Skeletal muscle satellite cell (primary cell): ENCODE measurements at regions not wholly inside any gene's neighbourhood (a gene's known extent, or its start where the extent isn't known, plus 50 kb on each side); places are given as distances from the start of the nearest gene placed in this dataset.
"Not testable (repeated sequence)": the region's sequence is repeated elsewhere in the genome, so short reads cannot be mapped to it uniquely, and the experiment has no call there.

Source experiments
- H3K27me3 ChIP-seq: 2 replicates; pipeline ENCODE4 v1.7.0; 2013; ENCODE audit warnings: low read length; ENCODE audit not compliant: control insufficient read depth, insufficient read depth
- H3K36me3 ChIP-seq: 2 replicates; pipeline ENCODE4 v1.7.0; 2013; ENCODE audit warnings: mild to moderate bottlenecking, control low read depth, low read length; ENCODE audit not compliant: insufficient read depth
- H3K4me1 ChIP-seq: 2 replicates; pipeline ENCODE4 v1.7.0; 2013; ENCODE audit warnings: low read length; ENCODE audit not compliant: control insufficient read depth, insufficient read depth
- H3K4me2 ChIP-seq: 2 replicates; pipeline ENCODE4 v1.7.0; 2013; ENCODE audit warnings: mild to moderate bottlenecking, low read length
- H3K4me3 ChIP-seq: 2 replicates; pipeline ENCODE4 v1.7.0; 2013; ENCODE audit warnings: low read length
- H3K9ac ChIP-seq: 2 replicates; pipeline ENCODE4 v1.7.0; 2013; ENCODE audit warnings: mild to moderate bottlenecking, low read depth, low read length, moderate library complexity
- H3K9me3 ChIP-seq: replicated peaks from 2 replicates; pipeline ENCODE4 v1.7.0; 2013; ENCODE audit warnings: mild to moderate bottlenecking, control low read depth, low read length

DNA sequence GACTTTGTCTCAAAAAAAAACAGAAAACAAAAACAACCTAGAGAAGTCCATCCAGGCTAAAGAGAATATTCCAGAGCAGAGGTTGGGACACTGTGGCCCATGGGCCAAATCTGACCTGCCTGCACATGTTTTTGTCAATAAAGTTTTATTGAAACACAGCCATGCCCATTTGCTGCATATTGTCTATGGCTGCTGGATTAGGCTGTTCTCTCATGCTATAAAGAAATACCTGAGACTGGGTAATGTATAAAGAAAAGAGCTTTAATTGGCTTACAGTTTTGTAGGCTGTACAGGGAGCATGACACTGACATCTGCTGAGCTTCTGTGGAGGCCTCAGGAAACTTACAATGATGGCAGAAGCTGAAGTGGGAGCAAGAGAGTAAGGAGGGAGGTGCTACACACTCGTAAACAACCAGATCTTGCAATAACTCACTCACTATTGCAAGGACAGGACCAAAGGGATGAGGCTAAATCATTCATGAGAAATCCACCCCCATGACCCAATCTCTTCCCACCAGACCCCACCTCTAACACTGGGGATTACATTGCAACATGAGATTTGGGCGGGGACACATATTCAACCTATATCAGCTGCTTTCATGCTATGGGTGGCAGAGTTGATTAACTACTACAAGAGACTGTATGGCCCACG is 122.5 kb upstream of the KRTAP5-11 start:
- not testable (repeated sequence) for H3K9ac ChIP-seq, H3K36me3 ChIP-seq, H3K4me2 ChIP-seq, H3K4me1 ChIP-seq, H3K27me3 ChIP-seq, H3K9me3 ChIP-seq, H3K4me3 ChIP-seq

DNA sequence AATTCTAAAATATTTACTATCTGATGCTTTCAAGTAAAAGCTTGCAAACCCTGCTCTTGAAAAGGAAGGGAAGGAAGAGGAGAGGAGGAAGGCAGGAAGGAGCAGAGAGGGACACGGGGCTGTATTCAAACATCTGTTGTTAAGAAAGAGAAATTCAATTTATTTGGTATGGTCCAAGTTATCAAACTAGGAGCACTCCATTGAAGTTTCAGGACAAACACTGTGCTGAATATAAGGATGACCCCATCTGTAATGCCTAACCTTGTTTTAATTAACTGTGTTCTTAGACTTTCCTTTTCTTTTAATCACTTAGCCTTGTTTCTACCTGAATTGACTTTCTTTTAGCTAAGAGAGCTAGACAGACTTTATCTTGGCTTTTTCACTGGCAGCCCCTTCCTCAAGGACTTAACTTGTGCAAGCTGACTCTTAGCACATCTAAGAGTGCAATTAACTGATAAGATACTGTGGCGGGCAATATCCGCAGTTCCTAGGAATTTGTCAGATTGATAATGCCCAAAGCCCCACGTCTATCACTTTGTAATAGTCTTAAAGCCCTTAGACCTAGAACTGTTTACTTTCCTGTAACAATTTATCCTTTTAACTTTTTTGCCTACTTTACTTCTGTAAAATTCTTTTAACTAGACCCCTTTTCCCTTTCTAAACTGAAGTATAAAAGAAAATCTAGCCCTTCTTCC is 123.2 kb upstream of the KRTAP5-11 start:
- not testable (repeated sequence) for H3K27me3 ChIP-seq, H3K9ac ChIP-seq, H3K9me3 ChIP-seq, H3K4me1 ChIP-seq, H3K4me2 ChIP-seq, H3K4me3 ChIP-seq, H3K36me3 ChIP-seq

DNA sequence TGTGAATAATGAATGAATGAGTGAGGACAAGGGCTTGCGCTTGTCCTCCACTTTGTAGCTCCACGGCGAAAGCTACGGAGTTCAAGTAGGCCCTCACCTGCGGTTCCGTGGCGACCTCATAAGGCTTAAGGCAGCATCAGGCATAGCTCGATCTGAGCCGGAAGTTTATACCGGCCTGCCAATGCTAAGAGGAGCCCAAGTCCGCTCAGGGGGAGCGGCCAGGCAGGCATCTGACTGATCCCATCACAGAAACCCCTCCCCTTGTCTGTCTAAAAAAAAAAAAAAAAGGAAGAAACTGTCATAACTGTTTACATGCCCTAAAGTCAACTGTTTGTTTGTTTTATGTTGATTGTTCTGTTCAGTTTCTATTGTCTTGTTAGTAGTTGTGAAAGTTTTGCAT is 124.4 kb upstream of the KRTAP5-11 start:
- not testable (repeated sequence) for H3K9me3 ChIP-seq, H3K36me3 ChIP-seq, H3K9ac ChIP-seq, H3K4me3 ChIP-seq, H3K4me2 ChIP-seq, H3K4me1 ChIP-seq
- peaks cover 12% of the 10 kb centered on the region for H3K27me3 ChIP-seq

DNA sequence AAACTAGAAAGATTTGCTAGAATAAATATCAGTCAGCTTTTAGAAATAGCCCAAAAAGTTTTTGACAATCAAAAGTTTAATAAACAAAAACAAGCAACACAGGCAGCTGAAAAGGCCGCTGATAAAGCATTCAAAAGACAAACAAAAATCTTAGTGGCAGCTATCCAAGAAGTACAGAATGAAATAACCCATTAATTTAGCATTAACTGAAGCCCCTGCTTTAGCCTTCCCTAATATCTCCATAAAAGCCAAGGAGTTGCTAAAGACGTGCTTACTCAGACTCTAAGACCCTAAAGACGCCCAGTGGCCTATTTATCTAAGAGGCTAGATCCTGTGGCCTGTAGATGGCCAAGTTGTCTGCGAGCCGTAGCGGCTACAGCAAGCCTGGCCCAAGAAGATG is 123.5 kb upstream of the DEFB108B start:
- not testable (repeated sequence) for H3K4me1 ChIP-seq

DNA sequence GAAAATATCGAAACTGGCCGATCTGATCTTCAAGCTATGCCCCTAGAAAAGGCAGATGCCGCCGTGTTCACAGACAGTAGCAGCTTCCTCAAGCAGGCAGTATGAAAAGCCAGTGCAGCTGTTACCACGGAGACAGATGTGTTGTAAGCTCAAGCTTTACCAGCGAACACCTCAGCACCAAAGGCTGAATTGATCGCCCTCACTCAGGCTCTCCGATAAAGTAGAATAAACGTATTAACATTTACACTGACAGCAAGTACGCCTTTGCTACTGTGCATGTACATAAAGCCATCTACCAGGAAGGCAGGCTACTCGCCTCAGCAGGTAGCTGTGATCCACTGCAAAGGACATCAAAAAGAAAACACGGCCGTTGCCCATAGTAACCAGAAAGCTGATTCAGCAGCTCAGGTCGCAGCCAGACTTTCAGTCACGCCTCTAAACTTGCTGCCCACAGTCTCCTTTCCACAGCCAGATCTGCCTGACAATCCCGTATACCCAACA is 122.8 kb upstream of the DEFB108B start:
- not testable (repeated sequence) for H3K4me3 ChIP-seq, H3K36me3 ChIP-seq, H3K9ac ChIP-seq, H3K4me2 ChIP-seq, H3K27me3 ChIP-seq, H3K9me3 ChIP-seq, H3K4me1 ChIP-seq

More for the DNA sequence above, 123.5 kb upstream of the DEFB108B start:
- not testable (repeated sequence) for H3K9me3 ChIP-seq, H3K4me3 ChIP-seq, H3K9ac ChIP-seq, H3K27me3 ChIP-seq, H3K4me2 ChIP-seq, H3K36me3 ChIP-seq

DNA sequence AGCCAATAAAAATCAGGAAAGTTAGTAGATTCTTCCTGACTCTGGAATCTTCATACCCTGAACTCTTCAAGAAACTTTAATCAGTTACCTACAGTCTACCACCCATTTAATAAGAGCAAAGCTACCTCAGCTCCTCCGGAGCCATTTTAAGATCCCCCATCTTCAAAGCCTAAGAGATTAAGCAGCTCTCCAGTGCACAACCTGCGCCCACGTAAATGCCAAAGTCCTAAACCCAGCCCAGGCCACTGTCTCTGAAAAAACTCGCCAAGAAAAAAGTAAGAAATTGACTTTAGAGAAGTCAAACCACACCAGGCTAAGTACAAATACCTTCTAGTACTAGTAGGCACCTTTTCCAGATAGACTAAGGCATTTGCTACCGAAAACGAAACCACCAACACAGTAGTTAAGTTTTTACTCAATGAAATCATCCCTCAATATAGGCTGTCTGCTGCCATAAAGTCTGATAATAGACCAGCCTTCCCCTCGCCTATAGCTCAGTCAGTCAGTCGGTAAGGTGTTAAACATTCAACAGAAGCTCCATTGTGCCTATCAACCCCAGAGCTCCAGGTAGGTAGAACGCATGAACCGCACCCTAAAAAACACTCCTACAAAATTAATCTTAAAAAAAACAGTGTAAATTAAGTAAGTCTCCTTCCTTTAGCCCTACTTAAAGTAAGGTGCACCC is 122.2 kb upstream of the DEFB108B start:
- H3K4me3 ChIP-seq, H3K4me2 ChIP-seq, H3K9me3 ChIP-seq: not testable (repeated sequence)

DNA sequence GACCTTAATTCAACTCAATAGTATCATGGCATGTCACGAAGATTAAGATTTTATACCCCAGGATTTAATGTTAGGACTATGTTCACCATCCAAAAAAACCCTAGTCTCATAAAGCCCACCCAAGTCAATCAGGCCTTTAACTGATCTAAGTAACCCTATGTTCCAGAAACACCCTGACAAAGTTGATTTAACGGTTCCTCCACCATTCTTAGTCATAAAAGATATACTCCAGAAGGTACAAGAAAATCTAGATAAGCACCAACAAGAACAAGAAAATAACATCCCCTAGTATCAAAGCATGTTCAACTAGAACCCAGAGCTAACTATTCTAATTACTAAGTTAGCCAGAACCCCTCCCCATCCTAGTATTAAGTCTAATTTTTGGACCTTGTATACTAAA is 120.7 kb upstream of the DEFB108B start:
- H3K9ac ChIP-seq, H3K4me2 ChIP-seq, H3K4me3 ChIP-seq, H3K36me3 ChIP-seq, H3K27me3 ChIP-seq, H3K9me3 ChIP-seq, H3K4me1 ChIP-seq: not testable (repeated sequence)

More for the DNA sequence above, 122.2 kb upstream of the DEFB108B start:
- not testable (repeated sequence) for H3K27me3 ChIP-seq, H3K4me1 ChIP-seq, H3K9ac ChIP-seq, H3K36me3 ChIP-seq

DNA sequence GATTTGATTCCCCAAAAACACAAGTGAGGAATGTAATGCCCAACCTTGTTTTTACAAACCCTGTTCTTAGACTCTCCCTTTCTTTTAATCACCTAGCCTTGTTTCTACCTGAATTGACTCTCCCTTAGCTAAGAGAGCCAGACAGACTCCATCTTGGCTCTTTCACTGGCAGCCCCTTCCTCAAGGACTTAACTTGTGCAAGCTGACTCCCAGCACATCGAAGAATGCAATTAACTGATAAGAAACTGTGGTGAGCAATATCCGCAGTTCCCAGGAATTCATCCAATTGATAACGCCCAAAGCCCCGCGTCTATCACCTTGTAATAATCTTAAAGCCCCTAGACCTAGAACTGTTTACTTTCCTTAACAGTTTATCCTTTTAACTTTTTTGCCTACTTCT is 120.2 kb upstream of the DEFB108B start:
- H3K9ac ChIP-seq, result not testable (repeated sequence)

DNA sequence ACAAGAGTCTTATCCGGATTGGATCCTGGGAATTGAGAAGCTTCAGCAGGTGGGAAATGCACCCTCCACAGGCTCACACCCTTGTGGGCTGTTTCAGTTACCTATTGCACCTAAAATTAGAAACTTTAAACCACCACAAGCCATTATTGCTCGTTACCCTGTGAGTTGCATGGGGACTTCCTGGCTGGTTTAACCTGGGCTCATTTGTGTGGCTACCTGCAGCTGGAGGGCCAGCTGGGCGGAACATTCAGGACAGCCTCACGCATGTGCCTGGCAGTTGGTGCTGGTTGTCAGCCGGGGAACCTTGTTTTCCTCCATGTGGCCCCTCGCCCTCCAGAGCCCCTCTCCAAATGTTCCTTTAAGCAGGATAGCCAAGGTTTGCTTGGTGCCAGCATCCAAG is 118.5 kb upstream of the DEFB108B start:
- not testable (repeated sequence) for H3K36me3 ChIP-seq, H3K4me2 ChIP-seq, H3K9me3 ChIP-seq, H3K4me3 ChIP-seq, H3K27me3 ChIP-seq, H3K9ac ChIP-seq, H3K4me1 ChIP-seq

More for the DNA sequence above, 120.2 kb upstream of the DEFB108B start:
- not testable (repeated sequence) for H3K27me3 ChIP-seq, H3K4me1 ChIP-seq, H3K9me3 ChIP-seq, H3K4me3 ChIP-seq, H3K36me3 ChIP-seq, H3K4me2 ChIP-seq

DNA sequence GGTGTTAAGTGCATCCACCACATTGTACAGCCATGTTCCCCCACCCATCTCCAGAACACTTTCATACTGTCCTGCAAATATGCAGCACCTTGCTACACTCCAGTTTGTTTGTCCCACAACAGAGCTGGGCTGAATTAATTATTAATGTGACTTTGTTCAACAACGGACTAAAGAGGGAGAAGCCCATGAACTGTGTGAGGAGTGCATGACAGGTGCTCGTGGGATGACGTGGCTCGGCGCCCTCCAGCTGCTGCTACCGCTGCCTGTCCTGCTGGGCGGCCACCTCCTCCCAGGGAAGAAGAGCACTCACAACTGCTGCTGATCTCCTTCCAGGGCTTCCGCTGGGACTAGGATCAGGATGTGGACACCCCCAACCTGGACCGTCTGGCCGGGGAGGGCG is 111.2 kb upstream of the DEFB108B start:
- not testable (repeated sequence) for H3K36me3 ChIP-seq, H3K9ac ChIP-seq, H3K4me2 ChIP-seq, H3K4me3 ChIP-seq, H3K4me1 ChIP-seq, H3K9me3 ChIP-seq, H3K27me3 ChIP-seq

DNA sequence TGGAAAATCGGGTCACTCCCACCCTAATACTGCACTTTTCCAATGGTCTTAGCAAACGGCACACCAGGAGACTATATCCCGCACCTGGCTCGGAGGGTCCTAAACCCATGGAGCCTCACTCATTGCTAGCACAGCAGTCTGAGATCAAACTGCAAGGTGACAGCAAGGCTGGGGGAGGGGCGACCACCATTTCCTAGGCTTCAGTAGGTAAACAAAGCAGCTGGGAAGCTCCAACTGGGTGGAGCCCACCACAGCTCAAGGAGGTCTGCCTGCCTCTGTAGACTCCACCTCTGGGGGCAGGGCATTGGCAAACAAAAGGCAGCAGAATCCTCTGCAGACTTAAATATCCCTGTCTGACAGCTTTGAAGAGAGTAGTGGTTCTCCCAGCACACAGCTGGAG is 109.0 kb upstream of the DEFB108B start:
- not testable (repeated sequence) for H3K4me1 ChIP-seq, H3K9ac ChIP-seq, H3K4me2 ChIP-seq

DNA sequence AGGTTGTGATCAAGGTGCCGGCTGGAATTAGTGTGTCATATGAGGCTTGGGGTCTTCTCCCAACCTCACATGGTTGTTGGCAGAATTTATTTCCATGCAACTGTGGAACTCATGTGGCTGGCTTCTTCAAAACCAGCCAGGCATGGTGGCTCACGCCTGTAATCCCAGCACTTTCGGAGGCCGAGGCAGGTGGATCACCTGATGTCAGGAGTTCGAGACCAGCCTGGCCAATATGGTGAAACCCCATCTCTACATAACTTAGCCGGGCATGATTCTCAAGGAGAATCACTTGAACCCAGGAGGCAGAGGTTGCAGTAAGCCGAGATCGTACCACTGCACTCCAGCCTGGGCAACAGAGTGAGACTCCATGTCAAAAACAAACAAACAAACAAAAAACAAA is 102.3 kb upstream of the DEFB108B start:
- H3K36me3 ChIP-seq, H3K4me3 ChIP-seq, H3K4me1 ChIP-seq, H3K27me3 ChIP-seq, H3K4me2 ChIP-seq, H3K9me3 ChIP-seq, H3K9ac ChIP-seq: not testable (repeated sequence)

More for the DNA sequence above, 109.0 kb upstream of the DEFB108B start:
- not testable (repeated sequence) for H3K9me3 ChIP-seq, H3K4me3 ChIP-seq, H3K27me3 ChIP-seq, H3K36me3 ChIP-seq
